Smooth muscle cell (in vitro differentiated cells): ENCODE measurements at regions not wholly inside any gene's neighbourhood (a gene's known extent, or its start where the extent isn't known, plus 50 kb on each side); places are given as distances from the start of the nearest gene placed in this dataset.

Experiments
- DNase-seq: peaks from one replicate; lab custom pipeline; 2025; ENCODE audit not compliant: unreplicated experiment; lab: John Stamatoyannopoulos, UW
- H2AFZ ChIP-seq: fragments of 200-600 bp; sonication (generic); 2 replicates; pipeline ENCODE4 v1.6.0; 2016; ENCODE audit warnings: antibody characterized with exemption, low read depth, mild to moderate bottlenecking
- H3F3A ChIP-seq: fragments of 200-600 bp; sonication (generic); 2 replicates; pipeline ENCODE4 v1.6.0; 2017; ENCODE audit warnings: antibody characterized with exemption, low read depth
- H3K27ac ChIP-seq: fragments of 200-600 bp; sonication (generic); 2 replicates; pipeline ENCODE4 v1.5.1; 2016; ENCODE audit warnings: low read depth, mild to moderate bottlenecking
- H3K27me3 ChIP-seq: fragments of 200-600 bp; sonication (generic); 2 replicates; pipeline ENCODE4 v1.6.1; 2016; ENCODE audit warnings: low read depth, mild to moderate bottlenecking
- H3K36me3 ChIP-seq: fragments of 200-600 bp; sonication (generic); 2 replicates; pipeline ENCODE4 v1.5.1; 2016; ENCODE audit warnings: low read depth
- H3K4me1 ChIP-seq: fragments of 200-600 bp; sonication (generic); 2 replicates; pipeline ENCODE4 v1.5.1; 2016; ENCODE audit warnings: low read depth
- H3K4me2 ChIP-seq: fragments of 200-600 bp; sonication (generic); 2 replicates; pipeline ENCODE4 v1.6.0; 2016; ENCODE audit warnings: mild to moderate bottlenecking
- H3K4me3 ChIP-seq: fragments of 200-600 bp; sonication (generic); 2 replicates; pipeline ENCODE4 v1.5.1; 2016; ENCODE audit warnings: mild to moderate bottlenecking
- H3K79me2 ChIP-seq: fragments of 200-600 bp; sonication (generic); 2 replicates; pipeline ENCODE4 v1.6.0; 2016; ENCODE audit warnings: low read depth, mild to moderate bottlenecking
- H3K9ac ChIP-seq: fragments of 200-600 bp; sonication (generic); 2 replicates; pipeline ENCODE4 v1.6.0; 2016; ENCODE audit warnings: low read depth
- H3K9me3 ChIP-seq: fragments of 200-600 bp; sonication (generic); replicated peaks from 2 replicates; pipeline ENCODE4 v1.5.1; 2016; ENCODE audit warnings: low read depth
- H4K20me1 ChIP-seq: fragments of 200-600 bp; sonication (generic); 2 replicates; pipeline ENCODE4 v1.6.0; 2016; ENCODE audit warnings: low read depth
- CTCF ChIP-seq: fragments of 200-600 bp; sonication (generic); IDR thresholded peaks from 2 replicates; pipeline ENCODE4 v1.5.1; 2017; ENCODE audit warnings: borderline replicate concordance, mild to moderate bottlenecking, antibody characterized with exemption; ENCODE audit not compliant: insufficient read depth, poor library complexity, severe bottlenecking
- WGBS: methylation state at CpG from one replicate; pipeline ENCODE4 v1.1.7; 2016; ENCODE audit warnings: low lambda C conversion rate; 5-methylcytosine and 5-hydroxymethylcytosine counted together

- WGBS = 83% methylated on average over 14 of the region's 14 CpGs
- no peaks in the 10 kb centered on the region for H3K4me1 ChIP-seq
- no peak overlapping the region for H3K9ac ChIP-seq
- no peak overlapping the region for H2AFZ ChIP-seq
- no peaks in the 10 kb centered on the region for H3K27me3 ChIP-seq
- no peak for TF ChIP-seq CTCF
- H3K9me3 ChIP-seq = no peaks in the 10 kb centered on the region
- H3F3A ChIP-seq = no peaks in the 10 kb centered on the region
- H3K79me2 ChIP-seq = no peaks in the 10 kb centered on the region
- H4K20me1 ChIP-seq = no peaks in the 10 kb centered on the region
- no peak for DNase-seq
- no peaks in the 10 kb centered on the region for H3K36me3 ChIP-seq
- H3K27ac ChIP-seq = no peak overlapping the region
- no peak overlapping the region for H3K4me2 ChIP-seq
- no peak overlapping the region for H3K4me3 ChIP-seq
These were observed 346.9 kb upstream of the SFSWAP start for GRCh38 chr12:131363841-131364495.

GRCh38 chr12:131364903-131365820, 345.7 kb upstream of the SFSWAP start:
- H3F3A ChIP-seq = no peaks in the 10 kb centered on the region
- H3K36me3 ChIP-seq = no peaks in the 10 kb centered on the region
- no peak overlapping the region for H3K4me2 ChIP-seq
- H3K4me1 ChIP-seq = no peaks in the 10 kb centered on the region
- H3K9me3 ChIP-seq = no peaks in the 10 kb centered on the region
- no peak overlapping the region for H3K27ac ChIP-seq
- no peaks in the 10 kb centered on the region for H3K27me3 ChIP-seq
- H4K20me1 ChIP-seq = no peaks in the 10 kb centered on the region
- WGBS = 89% methylated on average over 12 of the region's 12 CpGs
- TF ChIP-seq CTCF = no peak
- H3K9ac ChIP-seq = no peak overlapping the region
- H3K79me2 ChIP-seq = no peaks in the 10 kb centered on the region
- H2AFZ ChIP-seq = no peak overlapping the region
- DNase-seq = no peak
- no peak overlapping the region for H3K4me3 ChIP-seq

GRCh38 chr12:131365821-131366260, 345.0 kb upstream of the SFSWAP start:
- H4K20me1 ChIP-seq = no peaks in the 10 kb centered on the region
- H3K4me3 ChIP-seq = no peak overlapping the region
- H3K79me2 ChIP-seq = no peaks in the 10 kb centered on the region
- H2AFZ ChIP-seq = no peak overlapping the region
- no peak overlapping the region for H3K9ac ChIP-seq
- no peaks in the 10 kb centered on the region for H3F3A ChIP-seq
- no peak for TF ChIP-seq CTCF
- H3K9me3 ChIP-seq = no peaks in the 10 kb centered on the region
- no peaks in the 10 kb centered on the region for H3K36me3 ChIP-seq
- no peak overlapping the region for H3K4me2 ChIP-seq
- no peaks in the 10 kb centered on the region for H3K27me3 ChIP-seq
- WGBS = 95% methylated on average over 13 of the region's 15 CpGs
- no peaks in the 10 kb centered on the region for H3K4me1 ChIP-seq
- H3K27ac ChIP-seq = no peak overlapping the region
- DNase-seq = no peak
